ENCODE measurements at regions not wholly inside any gene's neighbourhood (a gene's known extent, or its start where the extent isn't known, plus 50 kb on each side); places are given as distances from the start of the nearest gene placed in this dataset.

DNA sequence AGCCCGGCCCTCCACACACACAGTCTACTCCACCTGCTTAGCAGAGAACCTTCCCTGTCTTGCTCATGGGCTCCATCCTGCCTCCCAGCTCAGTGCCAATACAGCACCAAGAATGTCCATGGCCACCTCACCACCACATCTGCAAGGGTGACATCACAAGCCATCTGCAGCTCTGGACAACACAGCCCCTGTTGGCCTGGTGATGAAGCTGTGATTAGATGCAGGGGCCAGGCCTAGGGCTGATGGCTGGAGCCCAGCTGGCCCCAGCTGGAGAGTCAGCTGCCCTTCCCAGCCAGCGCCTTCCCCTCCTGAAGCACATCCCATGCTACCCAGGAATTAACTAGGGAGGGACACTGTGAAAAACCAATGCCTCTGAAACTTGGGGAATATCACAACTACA, 91.1 kb downstream of the TTC32 start:
- TF ChIP-seq EZH2 (IDR thresholded peaks at IDR 0.05; ENCODE audit: insufficient read depth, poor library complexity, severe bottlenecking) (no peak), EZH2phosphoT487 (IDR thresholded peaks at IDR 0.05; ENCODE audit: insufficient read depth, low read depth) (no peak)
